ENCODE measurements at regions not wholly inside any gene's neighbourhood (a gene's known extent, or its start where the extent isn't known, plus 50 kb on each side); places are given as distances from the start of the nearest gene placed in this dataset.

DNA sequence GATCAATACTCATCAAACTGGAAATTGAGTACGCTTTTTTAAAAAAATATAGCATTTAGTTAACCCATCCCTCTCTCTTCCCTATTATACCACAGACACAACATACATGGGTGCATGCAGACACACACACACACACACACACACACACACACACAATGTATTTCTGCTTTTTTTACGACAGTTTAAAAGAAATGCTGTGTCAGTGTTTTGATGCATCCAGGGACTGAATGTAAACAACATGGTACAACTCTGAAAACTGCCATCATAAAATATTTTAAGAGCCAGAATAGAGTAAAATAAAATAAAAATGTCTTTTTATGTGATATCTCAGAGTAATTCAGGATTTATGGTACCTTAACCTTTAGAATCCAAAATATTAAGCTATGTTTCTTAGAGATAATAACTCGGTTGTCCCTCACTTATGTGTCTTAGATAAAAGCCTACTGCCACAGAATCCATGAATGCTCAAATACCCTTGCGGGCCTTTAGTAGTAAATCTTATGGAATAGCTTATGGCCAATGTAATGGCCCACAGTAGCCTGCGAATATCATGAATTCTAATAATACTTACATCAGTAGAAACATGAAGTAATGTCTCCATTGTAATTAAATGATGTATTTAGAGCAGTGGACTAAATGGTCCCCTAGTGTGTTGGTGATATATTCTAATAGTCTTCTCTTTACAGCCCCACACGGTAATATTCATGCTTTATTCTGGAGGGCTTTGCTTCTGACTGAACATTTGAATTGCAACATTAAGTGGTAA lies 251.6 kb upstream of the FIGN start:
- Histone ChIP-seq H3K9me3 (ENCODE audit: insufficient read depth in 2 of 2, low read depth in 1 of 2, low read length in 1 of 2) (no peaks in the 10 kb centered on the region), H2AFZ (ENCODE audit: low read length) (no peak overlapping the region; the same call in 1 of the 2 replicates), H3K14ac (ENCODE audit: insufficient read length) (no peak overlapping the region), H3K4me3 (ENCODE audit: extremely low read depth in 1 of 4, insufficient read depth in 2 of 4, low read depth in 3 of 4, low read length in 4 of 4) (no peak overlapping the region), H3K27me3 (replicated peaks in 1 of 4; ENCODE audit: control insufficient read depth in 3 of 4, extremely low read depth in 1 of 4, insufficient read depth in 3 of 4, low read length in 3 of 4) (no peaks in the 10 kb centered on the region), H4K91ac (replicated peaks; ENCODE audit: insufficient read length, low read length) (no peak overlapping the region), H2BK12ac (ENCODE audit: low read depth, low read length) (no peak overlapping the region), H3K27ac (ENCODE audit: low read depth, low read length) (no peak overlapping the region), H3K4me1 (replicated peaks in 1 of 4; ENCODE audit: control insufficient read depth in 3 of 4, insufficient read depth in 4 of 4, low read length in 3 of 4) (no peaks in the 10 kb centered on the region), H2BK20ac (ENCODE audit: low read length) (no peak overlapping the region), H2BK5ac (ENCODE audit: low read depth, low read length) (no peak overlapping the region), H3K56ac (replicated peaks; ENCODE audit: insufficient read length, low read depth, low read length) (no peak overlapping the region), H2BK15ac (ENCODE audit: low read length) (no peak overlapping the region), H3K4me2 (ENCODE audit: insufficient read depth in 1 of 2, low read depth in 2 of 2, low read length in 2 of 2) (no peak overlapping the region), H2AK5ac (ENCODE audit: low read depth, low read length) (no peak overlapping the region), H3K36me3 (ENCODE audit: control insufficient read depth in 2 of 4, insufficient read depth in 4 of 4, low read length in 3 of 4) (no peaks in the 10 kb centered on the region), H3K23me2 (ENCODE audit: low read depth, low read length) (no peaks in the 10 kb centered on the region; the same call in 1 of the 2 replicates), H2BK120ac (replicated peaks; ENCODE audit: low read depth, low read length) (no peak overlapping the region), H3K9ac (replicated peaks in 1 of 4; ENCODE audit: extremely low read depth in 1 of 4, low read depth in 3 of 4, low read length in 3 of 4) (no peak overlapping the region), H3K4ac (replicated peaks; ENCODE audit: insufficient read length, low read depth, low read length) (no peak overlapping the region), H3K23ac (ENCODE audit: insufficient read length) (no peak overlapping the region), H3K18ac (ENCODE audit: extremely low read depth, low read length) (no peak overlapping the region), H3K79me1 (ENCODE audit: low read depth, low read length) (no peaks in the 10 kb centered on the region), H4K20me1 (replicated peaks in 1 of 2; ENCODE audit: control insufficient read depth in 1 of 2, insufficient read depth in 2 of 2, low read length in 2 of 2) (no peaks in the 10 kb centered on the region), H4K5ac (ENCODE audit: insufficient read length, low read depth, low read length) (no peak overlapping the region), H3K79me2 (ENCODE audit: control insufficient read depth in 1 of 2, insufficient read depth in 2 of 2, low read length in 2 of 2) (no peaks in the 10 kb centered on the region), H4K8ac (ENCODE audit: extremely low read depth, insufficient read depth, low read length) (no peak overlapping the region)
- WGBS, 2 experiments (ENCODE audit: extremely low coverage in 1 of 2, insufficient coverage in 1 of 2, insufficient read length in 1 of 2, insufficient replicate concordance in 2 of 2, low coverage in 1 of 2, low lambda C conversion rate in 2 of 2, missing lambda C conversion rate in 1 of 2) = 91% methylated on average over 6 of the region's 6 CpGs; no CpG with 5 or more reads in 1 of the 2 experiments
- ChIA-PET POLR2A (ENCODE audit: partially characterized antibody) (no interaction called here), CTCF (ENCODE audit: partially characterized antibody) (interaction anchor here (0.6 kb wide), 1 partner anchor 1066 kb away, joined by 3 read pairs; no protein-coding TSS in a partner anchor)
- no peak for DNase-seq (ENCODE audit: low read depth in 1 of 2, low spot score in 2 of 2)
- no peak for TF ChIP-seq CBX5 (IDR thresholded peaks at IDR 0.05; ENCODE audit: low read depth, low read length)
- no peak for TF ChIP-seq CHD1 (IDR thresholded peaks at IDR 0.05; ENCODE audit: low read depth, low read length)
- no peak for TF ChIP-seq POLR2A (IDR thresholded peaks at IDR 0.05; ENCODE audit: control extremely low read depth in 1 of 2, low read depth in 2 of 2, low read length in 2 of 2)
- FAIRE-seq = no peak

All from H1 (cell line).